ENCODE measurements at regions not wholly inside any gene's neighbourhood (a gene's known extent, or its start where the extent isn't known, plus 50 kb on each side); places are given as distances from the start of the nearest gene placed in this dataset.

DNA sequence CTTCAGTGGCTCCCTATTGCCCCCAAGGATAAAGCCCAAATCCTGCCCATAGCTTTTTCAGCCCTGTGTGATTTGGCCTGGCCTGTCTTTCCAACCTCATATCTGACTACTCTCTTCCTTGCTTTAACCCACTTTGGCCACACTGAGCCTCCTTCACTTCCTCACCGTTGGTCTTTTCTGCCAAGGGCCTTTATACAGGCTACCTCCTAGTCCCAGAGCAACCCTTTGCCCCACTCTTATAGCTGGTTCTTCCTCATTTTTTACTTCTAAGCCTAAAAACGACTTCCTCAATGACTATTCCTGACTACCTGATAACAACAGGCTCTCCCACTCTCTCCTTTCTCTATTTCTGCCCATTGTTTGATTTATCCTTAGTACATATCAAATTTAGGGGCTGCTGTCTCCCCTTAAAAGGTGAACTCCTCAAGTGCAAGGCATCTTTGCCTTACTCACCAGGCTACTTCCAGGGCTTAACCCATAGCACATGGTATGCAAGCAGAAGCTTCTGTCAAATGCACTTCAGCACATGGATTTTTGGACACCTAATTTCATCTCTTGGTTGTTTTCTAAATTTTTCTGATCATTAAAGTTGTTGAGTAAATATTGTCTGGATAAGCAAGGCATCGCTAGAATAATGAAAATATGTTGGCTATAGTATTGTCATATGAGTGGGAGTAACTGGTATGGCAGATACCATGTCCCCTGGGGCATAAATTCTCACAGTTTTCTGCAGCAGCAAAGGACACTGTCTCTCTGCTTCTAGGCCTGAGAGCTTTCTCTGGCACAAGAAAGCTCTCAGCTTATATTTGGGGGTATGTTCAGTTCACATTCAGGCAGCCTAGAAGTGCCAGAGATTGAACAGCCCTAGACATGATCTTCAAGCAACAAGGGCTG lies 201.5 kb upstream of the GPR26 start:
- H3K4me3 Mint-ChIP-seq = no peak overlapping the region
- H3K36me3 Mint-ChIP-seq (ENCODE audit: low read depth) = no peaks in the 10 kb centered on the region
- no peaks in the 10 kb centered on the region for H3K4me1 Mint-ChIP-seq
- H3K27ac Mint-ChIP-seq = no peak overlapping the region
- no peaks in the 10 kb centered on the region for H3K27me3 Mint-ChIP-seq
- no peaks in the 10 kb centered on the region for H3K9me3 Mint-ChIP-seq
- no peak for ATAC-seq (replicated peaks)

DNA sequence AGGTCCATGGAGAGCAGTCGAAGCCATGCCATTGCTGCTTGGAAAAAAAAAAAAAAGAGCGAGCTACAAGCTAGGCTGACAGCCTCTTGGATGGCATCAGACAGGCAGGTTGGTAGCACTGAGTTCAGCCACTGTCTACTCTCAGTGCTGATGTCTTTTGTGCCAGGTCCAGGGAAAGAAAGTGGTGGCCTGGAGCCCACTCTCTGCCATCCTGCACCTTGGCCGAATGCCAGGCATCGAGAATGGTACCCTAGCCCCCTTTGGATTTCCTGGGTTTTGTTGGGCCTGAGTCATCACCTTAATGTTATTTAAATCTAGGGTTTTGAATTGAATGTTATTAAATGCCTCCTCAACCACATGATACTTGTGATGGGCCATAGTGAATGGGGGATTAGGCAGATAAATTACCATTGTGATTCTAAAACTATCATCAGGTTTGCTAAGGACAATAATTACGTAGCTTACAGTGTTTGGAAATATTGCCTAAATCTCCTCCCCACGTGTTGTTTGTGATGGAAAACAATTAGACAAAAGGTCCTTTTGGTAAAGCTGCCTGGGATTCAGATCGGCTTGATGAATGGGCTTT lies 195.7 kb upstream of the GPR26 start:
- H3K27me3 Mint-ChIP-seq = no peaks in the 10 kb centered on the region
- H3K9me3 Mint-ChIP-seq = no peaks in the 10 kb centered on the region
- no peaks in the 10 kb centered on the region for H3K4me1 Mint-ChIP-seq
- no peak overlapping the region for H3K27ac Mint-ChIP-seq
- ATAC-seq (replicated peaks) = no peak
- no peaks in the 10 kb centered on the region for H3K36me3 Mint-ChIP-seq (ENCODE audit: low read depth)
- H3K4me3 Mint-ChIP-seq = no peak overlapping the region

DNA sequence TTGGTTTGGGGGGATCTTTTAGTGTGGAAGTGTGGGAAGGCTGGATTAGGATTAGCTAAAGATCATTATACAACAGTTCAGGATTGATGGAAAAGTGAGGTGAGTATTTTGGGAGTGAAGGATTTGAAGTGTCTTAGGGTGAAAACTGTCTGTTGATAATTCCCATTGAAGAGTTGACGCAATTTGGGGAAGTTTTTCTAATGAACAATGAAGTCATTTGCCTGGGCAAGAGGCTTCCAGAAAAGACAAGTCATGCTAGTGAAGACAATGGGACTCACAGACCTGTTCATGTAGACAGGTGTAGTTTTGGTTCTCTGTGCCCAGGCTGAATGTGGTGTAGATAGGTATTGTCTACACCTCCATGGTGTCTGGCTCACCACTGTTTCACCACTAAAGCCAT lies 194.3 kb upstream of the GPR26 start:
- no peaks in the 10 kb centered on the region for H3K9me3 Mint-ChIP-seq
- no peaks in the 10 kb centered on the region for H3K27me3 Mint-ChIP-seq
- H3K4me3 Mint-ChIP-seq = no peak overlapping the region
- H3K4me1 Mint-ChIP-seq = no peaks in the 10 kb centered on the region
- H3K27ac Mint-ChIP-seq = no peak overlapping the region
- H3K36me3 Mint-ChIP-seq (ENCODE audit: low read depth) = no peaks in the 10 kb centered on the region
- no peak for ATAC-seq (replicated peaks)

DNA sequence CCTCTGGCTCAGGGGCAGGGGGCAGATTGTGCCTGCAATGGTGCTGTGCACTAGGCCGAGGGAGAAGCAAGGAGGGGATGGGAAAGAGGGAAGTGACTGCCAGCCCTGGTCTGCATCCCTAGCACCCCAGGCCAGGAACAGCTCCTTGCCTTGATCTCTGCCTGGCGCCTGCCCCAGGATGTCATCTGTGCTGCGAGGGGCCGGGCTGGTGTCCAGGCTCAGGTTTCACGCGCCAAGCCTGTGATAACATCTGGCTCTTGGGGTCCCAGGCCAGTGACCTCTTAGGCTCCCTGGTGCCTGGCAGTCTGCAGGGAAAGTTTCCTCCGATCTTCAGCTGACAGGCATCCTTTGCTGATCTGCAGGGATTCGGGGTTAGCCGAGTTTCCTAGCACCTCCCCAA lies 193.5 kb upstream of the GPR26 start:
- no peak for ATAC-seq (replicated peaks)
- no peak overlapping the region for H3K27ac Mint-ChIP-seq
- no peaks in the 10 kb centered on the region for H3K9me3 Mint-ChIP-seq
- H3K4me3 Mint-ChIP-seq = no peak overlapping the region
- H3K27me3 Mint-ChIP-seq = no peaks in the 10 kb centered on the region
- H3K36me3 Mint-ChIP-seq (ENCODE audit: low read depth) = no peaks in the 10 kb centered on the region
- no peaks in the 10 kb centered on the region for H3K4me1 Mint-ChIP-seq

DNA sequence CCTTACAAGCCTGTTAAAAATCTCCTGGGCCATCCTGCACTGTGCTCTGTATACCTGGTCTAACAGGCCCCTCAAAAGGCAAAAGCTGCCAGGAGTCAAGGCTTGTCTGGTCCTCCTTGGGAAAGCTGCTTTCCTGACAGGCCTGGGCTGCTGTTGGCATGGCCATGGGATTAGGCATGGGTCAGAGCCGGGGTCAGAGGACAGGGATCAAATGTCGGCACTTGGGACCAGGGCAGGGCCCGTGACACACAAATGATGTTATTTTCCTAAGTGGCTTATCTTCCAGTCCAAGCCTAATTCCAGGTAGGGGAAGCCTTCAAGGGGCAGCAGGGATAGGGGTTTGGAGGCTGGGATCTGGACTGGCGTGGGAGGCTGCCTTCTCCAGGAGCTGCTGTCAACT lies 191.5 kb upstream of the GPR26 start:
- H3K4me3 Mint-ChIP-seq = no peak overlapping the region
- H3K4me1 Mint-ChIP-seq = no peaks in the 10 kb centered on the region
- H3K27ac Mint-ChIP-seq = no peak overlapping the region
- H3K9me3 Mint-ChIP-seq = no peaks in the 10 kb centered on the region
- no peaks in the 10 kb centered on the region for H3K27me3 Mint-ChIP-seq
- no peak for ATAC-seq (replicated peaks)
- no peaks in the 10 kb centered on the region for H3K36me3 Mint-ChIP-seq (ENCODE audit: low read depth)

DNA sequence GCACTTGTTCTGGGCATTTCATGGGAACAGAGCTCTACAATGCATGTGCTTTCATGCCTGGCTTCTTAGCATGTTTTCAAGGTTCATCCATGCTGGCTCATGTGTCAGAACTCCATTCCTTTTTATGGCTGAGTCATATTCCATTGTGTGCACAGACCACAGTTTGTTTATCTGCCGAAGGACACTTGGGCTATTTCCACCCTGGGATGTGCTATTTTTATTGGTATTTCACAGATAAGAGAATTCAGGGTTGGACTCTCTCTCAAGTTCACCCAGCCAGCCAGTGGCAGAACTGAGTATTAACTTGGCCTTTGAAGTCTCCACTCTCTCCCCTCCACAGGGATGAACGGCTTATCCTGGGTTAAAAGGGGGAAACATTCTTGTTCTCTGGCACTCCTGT lies 190.7 kb upstream of the GPR26 start:
- H3K27me3 Mint-ChIP-seq = peaks cover 2% of the 10 kb centered on the region
- H3K4me1 Mint-ChIP-seq = no peaks in the 10 kb centered on the region
- ATAC-seq (replicated peaks) = no peak
- H3K9me3 Mint-ChIP-seq = no peaks in the 10 kb centered on the region
- no peaks in the 10 kb centered on the region for H3K36me3 Mint-ChIP-seq (ENCODE audit: low read depth)
- no peak overlapping the region for H3K27ac Mint-ChIP-seq
- no peak overlapping the region for H3K4me3 Mint-ChIP-seq

DNA sequence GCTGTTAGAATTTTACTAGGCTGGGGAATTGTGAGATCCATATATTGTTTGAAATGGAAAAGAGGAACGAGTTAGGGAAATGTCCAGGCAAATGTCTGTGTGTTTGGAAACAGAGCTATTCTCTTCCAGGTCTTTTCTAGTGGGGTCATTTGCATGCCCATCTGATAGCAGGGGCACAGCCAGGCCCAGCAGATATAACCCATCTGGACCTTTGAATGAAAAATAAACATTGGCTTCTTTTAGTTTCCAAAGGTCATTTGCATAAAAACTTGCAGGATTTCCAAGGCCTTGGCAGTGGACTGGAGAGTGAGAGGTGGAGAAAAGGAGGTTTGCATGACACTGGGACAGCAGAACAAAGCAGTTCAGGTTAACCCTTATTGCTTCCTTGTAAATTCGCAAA lies 188.0 kb upstream of the GPR26 start:
- ATAC-seq (replicated peaks) = no peak
- Mint-ChIP-seq H3K36me3 (ENCODE audit: low read depth) (no peaks in the 10 kb centered on the region), H3K4me1 (no peaks in the 10 kb centered on the region), H3K9me3 (no peaks in the 10 kb centered on the region), H3K27ac (no peak overlapping the region), H3K4me3 (no peak overlapping the region), H3K27me3 (peaks cover 5% of the 10 kb centered on the region)

DNA sequence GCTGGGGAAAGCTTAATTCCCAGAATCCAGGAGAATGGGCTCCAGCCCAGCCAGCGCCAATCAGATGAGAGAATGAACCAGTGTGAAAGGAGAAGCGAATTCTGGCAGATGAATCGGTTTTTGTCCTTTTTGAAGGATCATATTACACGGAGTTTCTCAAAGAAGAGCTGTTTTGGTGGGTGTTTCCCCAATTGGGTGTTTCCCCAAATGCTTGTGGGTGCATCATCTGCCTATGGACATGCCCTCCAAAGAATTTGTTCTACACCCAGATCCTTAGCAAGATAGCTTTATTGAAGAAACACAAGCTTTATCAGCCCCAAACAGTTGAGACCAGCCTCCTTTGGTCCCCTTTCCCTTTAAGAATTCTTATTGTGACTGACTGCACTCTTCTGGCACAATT lies 186.5 kb upstream of the GPR26 start:
- Mint-ChIP-seq H3K4me1 (no peaks in the 10 kb centered on the region), H3K27ac (no peak overlapping the region), H3K9me3 (no peaks in the 10 kb centered on the region), H3K27me3 (peaks cover 5% of the 10 kb centered on the region), H3K36me3 (ENCODE audit: low read depth) (no peaks in the 10 kb centered on the region), H3K4me3 (no peak overlapping the region)
- no peak for ATAC-seq (replicated peaks)

DNA sequence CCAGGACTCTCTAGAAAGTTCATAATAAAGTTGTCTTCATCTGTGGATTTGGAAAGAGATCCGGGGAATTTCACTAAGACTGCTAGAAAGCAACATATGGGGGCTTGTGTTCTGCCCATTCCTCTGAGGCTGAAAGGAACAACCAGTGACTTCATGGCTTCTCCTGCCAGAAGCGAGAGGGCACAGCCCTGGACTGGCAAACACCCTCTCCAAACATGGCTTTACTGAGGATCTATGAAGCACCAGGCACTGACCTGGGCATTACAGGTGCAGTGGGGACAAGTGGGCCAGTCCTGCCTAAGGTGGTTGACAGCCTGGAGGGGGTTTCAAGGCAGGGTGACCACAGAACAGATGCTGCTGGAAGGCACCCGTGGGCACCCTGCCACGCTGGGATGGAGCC lies 185.8 kb upstream of the GPR26 start:
- no peaks in the 10 kb centered on the region for H3K36me3 Mint-ChIP-seq (ENCODE audit: low read depth)
- no peaks in the 10 kb centered on the region for H3K9me3 Mint-ChIP-seq
- H3K27ac Mint-ChIP-seq = no peak overlapping the region
- ATAC-seq (replicated peaks) = no peak
- H3K4me1 Mint-ChIP-seq = no peaks in the 10 kb centered on the region
- H3K27me3 Mint-ChIP-seq = peaks cover 5% of the 10 kb centered on the region
- no peak overlapping the region for H3K4me3 Mint-ChIP-seq

DNA sequence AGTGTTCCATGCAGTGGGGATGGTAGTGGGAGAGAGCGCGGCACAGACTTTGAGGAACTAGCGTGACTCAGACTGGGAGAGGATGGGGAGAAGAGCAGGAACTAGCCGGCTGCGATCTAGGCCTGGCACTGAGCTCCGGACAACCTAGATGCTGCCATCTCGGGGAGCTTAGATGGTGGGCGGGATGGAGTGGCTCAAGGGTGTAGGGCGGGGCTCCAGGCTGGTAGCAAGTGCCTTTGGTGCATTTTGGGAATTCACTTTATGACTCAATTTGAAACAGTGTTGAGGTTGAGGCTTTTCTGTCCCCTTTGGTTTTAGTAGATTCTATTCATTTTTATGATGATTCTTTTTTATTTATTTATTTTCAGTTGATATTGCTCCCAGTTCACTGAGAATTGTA lies 185.3 kb upstream of the GPR26 start:
- H3K9me3 Mint-ChIP-seq = no peaks in the 10 kb centered on the region
- ATAC-seq (replicated peaks) = no peak
- peaks cover 5% of the 10 kb centered on the region for H3K27me3 Mint-ChIP-seq
- H3K4me1 Mint-ChIP-seq = no peaks in the 10 kb centered on the region
- no peak overlapping the region for H3K4me3 Mint-ChIP-seq
- H3K27ac Mint-ChIP-seq = no peak overlapping the region
- H3K36me3 Mint-ChIP-seq (ENCODE audit: low read depth) = no peaks in the 10 kb centered on the region

DNA sequence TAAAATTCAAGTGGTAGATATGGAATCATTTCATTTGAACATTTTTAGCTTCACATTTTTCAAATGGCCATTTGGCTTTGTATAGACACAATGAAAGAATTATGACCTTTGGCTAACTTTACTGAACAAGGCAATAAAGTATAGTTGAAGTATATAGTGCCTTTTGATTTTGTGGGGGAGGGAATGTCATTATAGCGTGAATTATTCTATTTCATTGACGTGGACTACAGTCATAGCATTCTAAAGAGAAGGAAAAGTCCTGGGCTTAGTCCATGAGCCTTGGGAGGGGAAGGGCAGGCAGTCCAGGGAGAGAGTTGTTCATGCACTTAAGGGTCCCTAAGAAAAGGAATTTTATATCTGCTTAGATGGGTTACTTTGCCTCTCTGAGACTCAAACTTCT lies 181.4 kb upstream of the GPR26 start:
- no peak overlapping the region for H3K4me3 Mint-ChIP-seq
- no peaks in the 10 kb centered on the region for H3K36me3 Mint-ChIP-seq (ENCODE audit: low read depth)
- no peaks in the 10 kb centered on the region for H3K9me3 Mint-ChIP-seq
- peaks cover 5% of the 10 kb centered on the region for H3K27me3 Mint-ChIP-seq
- ATAC-seq (replicated peaks) = no peak
- no peak overlapping the region for H3K27ac Mint-ChIP-seq
- no peaks in the 10 kb centered on the region for H3K4me1 Mint-ChIP-seq

DNA sequence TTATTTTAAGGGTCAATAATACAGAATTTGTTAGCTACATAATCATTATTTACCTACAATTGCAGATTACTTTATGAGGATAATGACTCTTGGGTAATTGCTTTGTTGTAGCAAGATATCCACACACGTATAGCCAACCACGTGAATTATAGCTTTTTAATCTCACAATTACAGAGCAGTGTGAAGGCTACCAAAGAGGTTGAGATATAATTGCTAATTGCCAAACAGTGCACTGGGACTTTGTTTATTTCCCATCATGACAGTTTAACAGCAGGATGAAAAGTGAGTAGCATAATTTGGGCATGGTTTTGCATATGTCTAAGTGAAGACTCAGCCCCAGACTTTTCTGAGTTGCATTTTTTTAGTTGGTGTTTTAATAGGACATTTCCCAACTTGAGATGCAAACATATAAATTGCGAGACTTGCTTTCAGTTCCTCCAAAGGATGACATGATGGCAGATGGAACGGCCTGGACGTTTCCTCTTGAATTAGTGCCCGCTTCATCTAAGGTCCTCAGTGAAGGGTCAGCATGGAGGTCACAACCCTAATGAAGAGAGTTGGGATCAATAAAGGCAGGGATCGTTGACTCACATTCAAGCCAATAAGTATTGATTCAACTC lies 180.7 kb upstream of the GPR26 start:
- Mint-ChIP-seq H3K27ac (no peak overlapping the region), H3K36me3 (ENCODE audit: low read depth) (no peaks in the 10 kb centered on the region), H3K4me1 (no peaks in the 10 kb centered on the region), H3K27me3 (peaks cover 2% of the 10 kb centered on the region), H3K9me3 (no peaks in the 10 kb centered on the region), H3K4me3 (no peak overlapping the region)
- ATAC-seq (replicated peaks) = no peak

DNA sequence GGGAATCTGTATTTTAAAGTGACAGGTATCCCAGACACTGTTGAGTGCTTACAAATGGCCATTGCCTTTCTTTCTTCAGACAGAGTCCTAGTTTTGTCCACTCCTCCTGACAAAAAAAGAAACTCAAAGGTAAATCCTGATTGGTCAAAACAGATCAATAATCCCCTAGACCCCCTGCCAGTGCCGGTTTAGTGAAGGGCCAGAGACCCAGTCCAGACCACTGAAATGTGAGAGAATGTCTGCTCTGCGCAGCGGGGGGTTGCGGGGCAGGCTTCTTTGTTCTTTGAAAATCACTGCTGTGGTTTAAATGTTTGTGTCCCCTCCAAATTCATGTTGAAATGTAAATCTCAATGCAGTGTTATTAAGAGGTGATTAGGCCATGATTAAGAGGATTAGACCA lies 177.7 kb upstream of the GPR26 start:
- no peak for ATAC-seq (replicated peaks)
- Mint-ChIP-seq H3K9me3 (no peaks in the 10 kb centered on the region), H3K36me3 (ENCODE audit: low read depth) (no peaks in the 10 kb centered on the region), H3K27ac (no peak overlapping the region), H3K4me3 (no peak overlapping the region), H3K27me3 (peaks cover 7% of the 10 kb centered on the region), H3K4me1 (no peaks in the 10 kb centered on the region)

DNA sequence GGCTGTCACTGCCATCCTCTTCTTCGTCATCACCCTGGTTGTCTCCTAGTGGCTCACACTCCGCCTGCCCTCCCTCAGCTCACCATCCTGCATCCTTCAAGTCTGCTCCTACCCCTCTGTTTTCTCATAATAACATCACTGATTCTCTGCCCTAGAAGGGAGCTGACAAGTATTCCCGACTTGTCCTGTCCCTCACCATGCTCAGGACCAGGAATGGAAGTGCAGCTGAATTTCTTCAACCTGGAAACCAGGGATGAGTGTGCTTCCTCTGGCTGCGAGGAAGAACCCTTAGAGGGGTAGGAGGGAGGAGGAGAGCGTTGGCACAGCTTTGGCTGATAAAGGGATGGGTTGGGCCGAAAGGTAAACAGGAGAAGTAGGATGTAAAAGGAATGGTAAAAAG lies 174.8 kb upstream of the GPR26 start:
- Mint-ChIP-seq H3K9me3 (no peaks in the 10 kb centered on the region), H3K4me1 (no peaks in the 10 kb centered on the region), H3K36me3 (ENCODE audit: low read depth) (no peaks in the 10 kb centered on the region), H3K4me3 (no peak overlapping the region), H3K27me3 (peaks cover 11% of the 10 kb centered on the region), H3K27ac (no peak overlapping the region)
- ATAC-seq (replicated peaks) = no peak

DNA sequence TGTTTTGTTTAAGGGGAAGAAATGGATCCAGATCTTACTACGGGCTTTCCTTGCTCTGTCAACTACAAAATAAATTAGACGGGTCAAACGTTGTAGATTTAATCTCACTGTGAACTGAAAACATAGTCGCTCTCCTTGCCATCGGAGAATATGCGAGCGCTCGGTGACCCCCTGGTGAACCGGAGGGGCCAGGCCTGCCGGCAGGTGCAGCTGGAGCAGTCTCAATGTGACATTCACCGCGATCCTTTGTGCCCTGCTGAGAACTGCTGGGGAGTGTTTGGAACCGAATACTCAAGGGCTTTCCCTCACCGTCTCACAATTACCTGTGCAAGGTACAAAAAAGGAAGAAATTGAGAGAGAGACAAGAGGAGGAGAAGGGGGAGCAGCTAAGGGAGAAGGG lies 174.1 kb upstream of the GPR26 start:
- no peak for ATAC-seq (replicated peaks)
- Mint-ChIP-seq H3K36me3 (ENCODE audit: low read depth) (no peaks in the 10 kb centered on the region), H3K4me1 (no peaks in the 10 kb centered on the region), H3K9me3 (no peaks in the 10 kb centered on the region), H3K27me3 (peaks cover 11% of the 10 kb centered on the region), H3K27ac (no peak overlapping the region), H3K4me3 (no peak overlapping the region)

All from activated T-helper 17 cell treated with anti-CD3 and anti-CD28 coated beads, Interleukin-2, amount 50 U/mL, for 72 hours (primary cell).